ENCODE measurements at regions not wholly inside any gene's neighbourhood (a gene's known extent, or its start where the extent isn't known, plus 50 kb on each side); places are given as distances from the start of the nearest gene placed in this dataset.

- Histone ChIP-seq H3K27ac (no peak overlapping the region), H3K4me2 (no peak overlapping the region), H3F3A (ENCODE audit: insufficient read depth, low read depth) (peaks cover 15% of the 10 kb centered on the region; the same call in 1 of the 2 replicates), H2AFZ (no peak overlapping the region), H3K79me2 (ENCODE audit: low read depth) (no peaks in the 10 kb centered on the region), H4K20me1 (ENCODE audit: insufficient read depth) (no peaks in the 10 kb centered on the region), H3K4me3 (no peak overlapping the region), H3K9me3 (ENCODE audit: insufficient read depth, low read depth) (no peaks in the 10 kb centered on the region), H3K27me3 (ENCODE audit: insufficient read depth, low read depth) (no peaks in the 10 kb centered on the region), H3K4me1 (replicated peaks; ENCODE audit: insufficient read depth) (peaks cover 39% of the 10 kb centered on the region), H3K36me3 (ENCODE audit: low read depth) (no peaks in the 10 kb centered on the region), H3K9me2 (ENCODE audit: insufficient read depth) (no peaks in the 10 kb centered on the region)
- BruUV-seq (replicated peaks) = no TSS peak
- ChIA-PET CTCF (no interaction called here), POLR2A (ENCODE audit: unreplicated experiment) (no interaction called here)
- intact Hi-C loops (cut with micrococcal nuclease; ENCODE audit: unreplicated experiment) = no loop called here
- DNase-seq = no peak
- TF ChIP-seq CTCF (conservative IDR thresholded peaks at IDR 0.05) = no peak
- TF ChIP-seq EZH2 (IDR thresholded peaks at IDR 0.05; ENCODE audit: low read depth) = no peak
These were observed 282.9 kb upstream of the MAP3K1 start for GRCh38 chr5:56532466-56532865.

GRCh38 chr5:56530626-56531138 lies 284.7 kb upstream of the MAP3K1 start:
- BruUV-seq (replicated peaks) = no TSS peak
- no peak overlapping the region for H2AFZ ChIP-seq
- H3K4me2 ChIP-seq = no peak overlapping the region
- no peak overlapping the region for H3K27ac ChIP-seq
- H3K4me3 ChIP-seq = no peak overlapping the region
- DNase-seq = no peak
- H4K20me1 ChIP-seq (ENCODE audit: insufficient read depth) = no peaks in the 10 kb centered on the region
- H3K4me1 ChIP-seq (replicated peaks; ENCODE audit: insufficient read depth) = peaks cover 53% of the 10 kb centered on the region
- ChIA-PET CTCF (no interaction called here), POLR2A (ENCODE audit: unreplicated experiment) (no interaction called here)
- H3F3A ChIP-seq (ENCODE audit: insufficient read depth, low read depth) = peaks cover 25% of the 10 kb centered on the region; the same call in 1 of the 2 replicates
- H3K79me2 ChIP-seq (ENCODE audit: low read depth) = no peaks in the 10 kb centered on the region
- H3K36me3 ChIP-seq (ENCODE audit: low read depth) = no peaks in the 10 kb centered on the region
- TF ChIP-seq EZH2 (IDR thresholded peaks at IDR 0.05; ENCODE audit: low read depth) (no peak), CTCF (conservative IDR thresholded peaks at IDR 0.05) (no peak)
- no peaks in the 10 kb centered on the region for H3K27me3 ChIP-seq (ENCODE audit: insufficient read depth, low read depth)
- H3K9me3 ChIP-seq (ENCODE audit: insufficient read depth, low read depth) = no peaks in the 10 kb centered on the region
- no peaks in the 10 kb centered on the region for H3K9me2 ChIP-seq (ENCODE audit: insufficient read depth)
- intact Hi-C loops (cut with micrococcal nuclease; ENCODE audit: unreplicated experiment) = no loop called here

GRCh38 chr5:56529666-56530430 lies 285.5 kb upstream of the MAP3K1 start:
- no TSS peak for BruUV-seq (replicated peaks)
- POLR2A ChIA-PET (ENCODE audit: unreplicated experiment) = interaction anchor here (0.7 kb wide), 2 partner anchors 127 to 238 kb away, joined by 3 read pairs; no protein-coding TSS in a partner anchor
- H3K79me2 ChIP-seq (ENCODE audit: low read depth) = no peaks in the 10 kb centered on the region

More at GRCh38 chr5:56529666-56530430, 285.5 kb upstream of the MAP3K1 start:
- Histone ChIP-seq H3K4me3 (no peak overlapping the region), H4K20me1 (ENCODE audit: insufficient read depth) (no peaks in the 10 kb centered on the region), H3K4me1 (replicated peaks; ENCODE audit: insufficient read depth) (peaks cover 53% of the 10 kb centered on the region), H3K36me3 (ENCODE audit: low read depth) (no peaks in the 10 kb centered on the region), H3F3A (ENCODE audit: insufficient read depth, low read depth) (peaks cover 30% of the 10 kb centered on the region; the same call in 1 of the 2 replicates), H2AFZ (no peak overlapping the region), H3K27me3 (ENCODE audit: insufficient read depth, low read depth) (no peaks in the 10 kb centered on the region), H3K27ac (no peak overlapping the region), H3K9me3 (ENCODE audit: insufficient read depth, low read depth) (no peaks in the 10 kb centered on the region), H3K4me2 (no peak overlapping the region), H3K9me2 (ENCODE audit: insufficient read depth) (no peaks in the 10 kb centered on the region)
- TF ChIP-seq CTCF (conservative IDR thresholded peaks at IDR 0.05) (no peak), EZH2 (IDR thresholded peaks at IDR 0.05; ENCODE audit: low read depth) (no peak)
- no peak for DNase-seq
- intact Hi-C loops (cut with micrococcal nuclease; ENCODE audit: unreplicated experiment) = loop anchor here (5.0 to 10.0 kb wide), 3 partner anchors 85 to 307 kb away; no protein-coding TSS in a partner anchor
- CTCF ChIA-PET = no interaction called here

All from PC-9 (cell line).